ENCODE measurements at regions not wholly inside any gene's neighbourhood (a gene's known extent, or its start where the extent isn't known, plus 50 kb on each side); places are given as distances from the start of the nearest gene placed in this dataset.

- CTCF ChIA-PET, result no interaction called here
- Histone ChIP-seq H3K27ac (ENCODE audit: low read depth in 1 of 2, low read length in 2 of 2) (no peak overlapping the region), H3K4me1 (ENCODE audit: insufficient read depth, low read length) (no peaks in the 10 kb centered on the region), H3K4me3 (ENCODE audit: low read length) (no peak overlapping the region), H3K27me3 (ENCODE audit: control insufficient read depth in 1 of 2, insufficient read depth in 2 of 2, low read length in 2 of 2) (no peaks in the 10 kb centered on the region), H3K9me3 (ENCODE audit: control insufficient read depth in 1 of 2, insufficient read depth in 1 of 2, low read length in 2 of 2) (no peaks in the 10 kb centered on the region), H3K36me3 (ENCODE audit: insufficient read depth, low read length) (no peaks in the 10 kb centered on the region)
- Mint-ChIP-seq H3K27ac (no peak overlapping the region), H3K9me3 (peaks cover 3% of the 10 kb centered on the region), H3K36me3 (ENCODE audit: low read depth) (no peaks in the 10 kb centered on the region), H3K27me3 (peaks cover 8% of the 10 kb centered on the region), H3K4me3 (no peak overlapping the region), H3K4me1 (ENCODE audit: low read depth) (no peaks in the 10 kb centered on the region)
- intact Hi-C loops (cut with DNase I, micrococcal nuclease), result no loop called here
- no peak for ATAC-seq (ENCODE audit: poor library complexity)
- no peak for TF ChIP-seq CTCF (IDR thresholded peaks at IDR 0.05)
- POLR2A ChIA-PET, result no interaction called here
- DNase-seq, result no peak
These were observed 94.3 kb downstream of the ADCYAP1 start for GRCh38 chr18:998936-999335.

GRCh38 chr18:1002653-1003178 lies 98.0 kb downstream of the ADCYAP1 start:
- ChIA-PET CTCF (no interaction called here), POLR2A (no interaction called here)
- Histone ChIP-seq H3K9me3 (ENCODE audit: control insufficient read depth in 1 of 2, insufficient read depth in 1 of 2, low read length in 2 of 2) (no peaks in the 10 kb centered on the region), H3K36me3 (ENCODE audit: insufficient read depth, low read length) (no peaks in the 10 kb centered on the region), H3K27me3 (ENCODE audit: control insufficient read depth in 1 of 2, insufficient read depth in 2 of 2, low read length in 2 of 2) (no peaks in the 10 kb centered on the region), H3K4me1 (ENCODE audit: insufficient read depth, low read length) (no peaks in the 10 kb centered on the region), H3K27ac (ENCODE audit: low read depth in 1 of 2, low read length in 2 of 2) (no peak overlapping the region), H3K4me3 (ENCODE audit: low read length) (no peak overlapping the region)
- H3K27ac Mint-ChIP-seq, result no peak overlapping the region
- H3K9me3 Mint-ChIP-seq, result peaks cover 2% of the 10 kb centered on the region
- no peak for ATAC-seq (ENCODE audit: poor library complexity)
- DNase-seq, result no peak
- H3K4me3 Mint-ChIP-seq, result no peak overlapping the region
- H3K36me3 Mint-ChIP-seq (ENCODE audit: low read depth), result no peaks in the 10 kb centered on the region
- intact Hi-C loops (cut with DNase I, micrococcal nuclease), result no loop called here
- no peaks in the 10 kb centered on the region for H3K27me3 Mint-ChIP-seq
- no peaks in the 10 kb centered on the region for H3K4me1 Mint-ChIP-seq (ENCODE audit: low read depth)
- no peak for TF ChIP-seq CTCF (IDR thresholded peaks at IDR 0.05)

GRCh38 chr18:1003499-1003898 lies 98.8 kb downstream of the ADCYAP1 start:
- Histone ChIP-seq H3K27me3 (ENCODE audit: control insufficient read depth in 1 of 2, insufficient read depth in 2 of 2, low read length in 2 of 2) (no peaks in the 10 kb centered on the region), H3K4me1 (ENCODE audit: insufficient read depth, low read length) (no peaks in the 10 kb centered on the region), H3K36me3 (ENCODE audit: insufficient read depth, low read length) (no peaks in the 10 kb centered on the region), H3K4me3 (ENCODE audit: low read length) (no peak overlapping the region), H3K27ac (ENCODE audit: low read depth in 1 of 2, low read length in 2 of 2) (no peak overlapping the region), H3K9me3 (ENCODE audit: control insufficient read depth in 1 of 2, insufficient read depth in 1 of 2, low read length in 2 of 2) (no peaks in the 10 kb centered on the region)
- DNase-seq (no peak), ATAC-seq (ENCODE audit: poor library complexity) (no peak)
- Mint-ChIP-seq H3K9me3 (peaks cover 2% of the 10 kb centered on the region), H3K36me3 (ENCODE audit: low read depth) (no peaks in the 10 kb centered on the region), H3K4me1 (ENCODE audit: low read depth) (no peaks in the 10 kb centered on the region), H3K27ac (no peak overlapping the region), H3K4me3 (no peak overlapping the region), H3K27me3 (no peaks in the 10 kb centered on the region)
- TF ChIP-seq CTCF (IDR thresholded peaks at IDR 0.05), result no peak
- ChIA-PET POLR2A (no interaction called here), CTCF (no interaction called here)
- intact Hi-C loops (cut with DNase I, micrococcal nuclease), result no loop called here
